ENCODE measurements at regions not wholly inside any gene's neighbourhood (a gene's known extent, or its start where the extent isn't known, plus 50 kb on each side); places are given as distances from the start of the nearest gene placed in this dataset.

DNA sequence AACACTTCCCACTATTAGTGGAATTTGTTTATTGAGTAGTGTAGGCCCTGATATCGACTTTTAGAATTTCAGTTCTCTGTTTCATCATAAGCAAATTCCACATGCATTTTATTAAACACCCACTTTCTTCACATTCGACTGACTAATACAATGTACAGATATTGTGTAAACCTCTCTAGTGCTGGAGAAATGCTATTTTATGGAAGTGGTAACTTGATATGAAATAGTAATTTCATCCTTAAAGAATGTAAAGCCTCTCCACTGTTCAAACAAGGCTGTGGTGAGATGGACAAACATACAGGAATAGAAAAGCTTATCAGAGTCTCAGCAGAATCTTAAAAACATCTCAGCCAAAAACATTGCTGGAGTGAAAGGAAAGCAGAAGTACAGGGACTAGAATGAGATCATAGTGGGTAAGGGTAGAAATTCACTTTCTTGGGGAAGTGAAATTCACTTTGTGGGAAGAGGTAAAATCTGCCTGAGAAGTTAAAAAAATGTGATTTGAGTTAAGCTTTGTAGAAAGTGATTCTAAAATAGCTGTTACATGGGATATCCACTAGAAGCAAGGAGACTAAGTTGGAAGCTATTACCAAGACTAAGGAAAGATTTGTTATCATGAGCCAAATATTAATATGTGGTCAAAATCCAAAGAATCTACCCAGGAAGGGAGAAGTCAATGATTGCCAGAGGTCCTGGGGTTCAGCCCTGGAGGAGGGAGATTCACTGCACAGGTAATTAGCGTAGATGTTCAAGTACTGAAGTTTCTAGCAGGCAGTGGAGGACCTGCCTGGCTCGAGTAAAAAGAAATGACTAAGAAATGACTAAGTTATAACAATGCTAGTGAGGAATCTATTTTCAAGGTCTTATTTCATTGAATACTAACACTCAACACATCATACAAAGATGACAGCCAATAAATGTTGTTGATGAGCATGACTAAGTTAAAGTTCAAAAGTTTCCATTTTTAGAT, 398.3 kb upstream of the FAM47C start:
- no peak overlapping the region for H3K4me3 ChIP-seq (ENCODE audit: control insufficient read depth, low read depth, low read length)
- TF ChIP-seq, protein P1, sequence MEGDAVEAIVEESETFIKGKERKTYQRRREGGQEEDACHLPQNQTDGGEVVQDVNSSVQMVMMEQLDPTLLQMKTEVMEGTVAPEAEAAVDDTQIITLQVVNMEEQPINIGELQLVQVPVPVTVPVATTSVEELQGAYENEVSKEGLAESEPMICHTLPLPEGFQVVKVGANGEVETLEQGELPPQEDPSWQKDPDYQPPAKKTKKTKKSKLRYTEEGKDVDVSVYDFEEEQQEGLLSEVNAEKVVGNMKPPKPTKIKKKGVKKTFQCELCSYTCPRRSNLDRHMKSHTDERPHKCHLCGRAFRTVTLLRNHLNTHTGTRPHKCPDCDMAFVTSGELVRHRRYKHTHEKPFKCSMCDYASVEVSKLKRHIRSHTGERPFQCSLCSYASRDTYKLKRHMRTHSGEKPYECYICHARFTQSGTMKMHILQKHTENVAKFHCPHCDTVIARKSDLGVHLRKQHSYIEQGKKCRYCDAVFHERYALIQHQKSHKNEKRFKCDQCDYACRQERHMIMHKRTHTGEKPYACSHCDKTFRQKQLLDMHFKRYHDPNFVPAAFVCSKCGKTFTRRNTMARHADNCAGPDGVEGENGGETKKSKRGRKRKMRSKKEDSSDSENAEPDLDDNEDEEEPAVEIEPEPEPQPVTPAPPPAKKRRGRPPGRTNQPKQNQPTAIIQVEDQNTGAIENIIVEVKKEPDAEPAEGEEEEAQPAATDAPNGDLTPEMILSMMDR (IDR thresholded peaks at IDR 0.05; ENCODE audit: control insufficient read depth, insufficient read depth, low read depth, low read length, missing control alignments), result no peak
- no peak for DNase-seq (ENCODE audit: low read depth)

DNA sequence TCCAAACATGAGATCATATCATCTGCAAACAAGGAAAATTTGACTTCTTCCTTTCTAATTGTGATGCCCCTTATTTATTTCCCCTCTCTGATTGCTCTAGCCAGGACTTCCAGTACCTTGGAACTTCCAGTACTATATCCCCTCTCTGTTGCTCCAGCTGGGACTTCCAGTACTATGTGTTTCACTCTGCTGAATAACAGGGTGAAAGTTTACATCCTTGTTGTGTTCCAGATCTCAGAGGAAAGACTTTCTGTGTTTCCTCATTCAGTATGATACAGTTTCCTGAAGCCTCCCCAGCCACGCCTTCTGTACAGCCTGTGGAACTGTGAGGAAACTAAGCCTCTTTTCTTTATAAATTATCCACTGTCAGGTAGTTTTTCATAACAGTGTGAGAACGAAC, 381.3 kb upstream of the FAM47C start:
- no peak for DNase-seq (ENCODE audit: low read depth)
- H3K4me3 ChIP-seq (ENCODE audit: control insufficient read depth, low read depth, low read length), result no peak overlapping the region
- TF ChIP-seq, protein P1 (IDR thresholded peaks at IDR 0.05; ENCODE audit: control insufficient read depth, insufficient read depth, low read depth, low read length, missing control alignments), result no peak

DNA sequence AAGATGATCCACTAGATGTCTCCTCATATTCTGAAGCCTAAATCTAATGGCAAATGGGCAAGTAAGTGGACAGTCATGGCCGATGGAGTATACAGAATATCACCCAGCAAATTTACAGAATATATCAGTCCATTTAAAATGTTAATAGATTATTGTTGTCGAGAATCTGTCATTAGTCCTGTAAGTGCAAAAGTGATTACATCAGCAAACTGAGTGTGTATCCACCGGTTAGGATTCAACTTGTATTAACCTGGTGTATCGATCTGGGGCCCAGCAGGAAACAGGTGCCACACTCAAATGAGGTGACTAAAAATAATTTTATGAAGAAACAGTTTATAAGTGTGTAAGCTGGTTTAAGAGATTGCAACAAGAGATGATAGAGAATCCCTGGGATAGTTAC, 367.9 kb upstream of the FAM47C start:
- no peak for DNase-seq (ENCODE audit: low read depth)
- TF ChIP-seq, protein P1 (IDR thresholded peaks at IDR 0.05; ENCODE audit: control insufficient read depth, insufficient read depth, low read depth, low read length, missing control alignments), result no peak

DNA sequence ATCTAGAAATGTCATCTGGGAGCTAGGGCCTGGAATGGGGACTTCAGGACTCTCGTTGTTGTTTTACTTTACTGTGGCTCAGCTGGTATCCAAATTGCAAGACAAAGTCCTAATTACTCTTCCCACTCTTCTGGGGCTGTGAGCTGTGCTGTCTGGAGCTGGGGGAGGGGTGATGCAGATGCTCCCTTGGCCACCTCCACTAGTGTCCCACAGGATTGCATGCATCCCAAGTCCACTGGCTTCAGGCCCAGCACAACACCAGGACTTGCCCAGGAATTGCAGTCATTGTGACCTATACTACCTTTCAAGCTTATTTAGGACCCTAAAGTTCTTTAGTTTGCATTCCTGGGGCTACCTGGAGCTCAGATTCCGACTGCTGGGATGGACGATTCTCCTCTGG, 366.1 kb upstream of the FAM47C start:
- DNase-seq (ENCODE audit: low read depth), result no peak
- no peak overlapping the region for H3K4me3 ChIP-seq (ENCODE audit: control insufficient read depth, low read depth, low read length)
- TF ChIP-seq, protein P1 (IDR thresholded peaks at IDR 0.05; ENCODE audit: control insufficient read depth, insufficient read depth, low read depth, low read length, missing control alignments), result no peak

More for the DNA sequence above, 367.9 kb upstream of the FAM47C start:
- no peak overlapping the region for H3K4me3 ChIP-seq (ENCODE audit: control insufficient read depth, low read depth, low read length)

DNA sequence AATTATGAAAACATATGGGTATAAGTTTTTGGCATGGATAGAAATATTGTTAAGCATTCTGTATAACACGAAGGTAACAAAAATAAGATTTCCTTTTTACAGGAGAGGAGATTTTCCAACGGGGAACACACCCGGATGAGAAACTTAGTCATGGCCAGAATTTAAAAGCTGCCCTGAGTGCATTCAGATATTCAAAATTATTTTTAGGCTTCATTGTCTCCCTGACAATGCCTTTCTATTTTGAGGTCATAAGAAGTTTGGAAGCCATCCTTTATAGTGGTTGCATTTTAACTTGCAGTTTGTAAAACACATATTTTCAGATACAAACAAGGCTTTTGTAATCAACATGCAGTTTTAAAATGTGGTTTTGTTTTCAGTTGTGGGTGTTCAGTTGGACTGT, 357.5 kb upstream of the FAM47C start:
- no peak overlapping the region for H3K4me3 ChIP-seq (ENCODE audit: control insufficient read depth, low read depth, low read length)
- TF ChIP-seq, protein P1 (IDR thresholded peaks at IDR 0.05; ENCODE audit: control insufficient read depth, insufficient read depth, low read depth, low read length, missing control alignments), result no peak
- no peak for DNase-seq (ENCODE audit: low read depth)

DNA sequence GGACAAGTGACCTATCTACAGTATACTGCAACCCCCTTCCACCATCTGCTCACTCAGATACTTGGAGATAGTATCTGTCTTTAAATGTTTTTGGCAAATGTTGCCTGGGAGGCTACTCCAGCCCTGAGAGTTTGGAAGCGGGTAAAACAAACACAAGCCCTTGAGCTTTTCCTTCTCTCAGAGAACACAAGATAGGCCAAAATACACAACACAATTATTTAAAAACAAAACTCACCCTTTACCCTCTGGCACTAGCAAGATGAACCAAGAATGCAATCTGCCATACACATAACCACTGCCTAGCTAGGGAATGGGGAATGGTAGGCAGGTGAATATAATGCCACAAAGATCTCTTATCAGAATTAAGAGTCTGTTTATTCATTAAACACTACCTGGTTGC, 324.7 kb upstream of the FAM47C start:
- DNase-seq (ENCODE audit: low read depth), result no peak
- TF ChIP-seq, protein P1 (IDR thresholded peaks at IDR 0.05; ENCODE audit: control insufficient read depth, insufficient read depth, low read depth, low read length, missing control alignments), result no peak

More for the DNA sequence above, 324.7 kb upstream of the FAM47C start:
- no peak overlapping the region for H3K4me3 ChIP-seq (ENCODE audit: control insufficient read depth, low read depth, low read length)
